Skeletal muscle satellite cell (primary cell): ENCODE measurements at regions not wholly inside any gene's neighbourhood (a gene's known extent, or its start where the extent isn't known, plus 50 kb on each side); places are given as distances from the start of the nearest gene placed in this dataset.

Experiments used
- H3K27me3 ChIP-seq: 2 replicates; pipeline ENCODE4 v1.7.0; 2013; ENCODE audit warnings: low read length; ENCODE audit not compliant: control insufficient read depth, insufficient read depth
- H3K36me3 ChIP-seq: 2 replicates; pipeline ENCODE4 v1.7.0; 2013; ENCODE audit warnings: mild to moderate bottlenecking, control low read depth, low read length; ENCODE audit not compliant: insufficient read depth
- H3K4me1 ChIP-seq: 2 replicates; pipeline ENCODE4 v1.7.0; 2013; ENCODE audit warnings: low read length; ENCODE audit not compliant: control insufficient read depth, insufficient read depth
- H3K4me2 ChIP-seq: 2 replicates; pipeline ENCODE4 v1.7.0; 2013; ENCODE audit warnings: mild to moderate bottlenecking, low read length
- H3K4me3 ChIP-seq: 2 replicates; pipeline ENCODE4 v1.7.0; 2013; ENCODE audit warnings: low read length
- H3K9ac ChIP-seq: 2 replicates; pipeline ENCODE4 v1.7.0; 2013; ENCODE audit warnings: mild to moderate bottlenecking, low read depth, low read length, moderate library complexity
- H3K9me3 ChIP-seq: replicated peaks from 2 replicates; pipeline ENCODE4 v1.7.0; 2013; ENCODE audit warnings: mild to moderate bottlenecking, control low read depth, low read length

DNA sequence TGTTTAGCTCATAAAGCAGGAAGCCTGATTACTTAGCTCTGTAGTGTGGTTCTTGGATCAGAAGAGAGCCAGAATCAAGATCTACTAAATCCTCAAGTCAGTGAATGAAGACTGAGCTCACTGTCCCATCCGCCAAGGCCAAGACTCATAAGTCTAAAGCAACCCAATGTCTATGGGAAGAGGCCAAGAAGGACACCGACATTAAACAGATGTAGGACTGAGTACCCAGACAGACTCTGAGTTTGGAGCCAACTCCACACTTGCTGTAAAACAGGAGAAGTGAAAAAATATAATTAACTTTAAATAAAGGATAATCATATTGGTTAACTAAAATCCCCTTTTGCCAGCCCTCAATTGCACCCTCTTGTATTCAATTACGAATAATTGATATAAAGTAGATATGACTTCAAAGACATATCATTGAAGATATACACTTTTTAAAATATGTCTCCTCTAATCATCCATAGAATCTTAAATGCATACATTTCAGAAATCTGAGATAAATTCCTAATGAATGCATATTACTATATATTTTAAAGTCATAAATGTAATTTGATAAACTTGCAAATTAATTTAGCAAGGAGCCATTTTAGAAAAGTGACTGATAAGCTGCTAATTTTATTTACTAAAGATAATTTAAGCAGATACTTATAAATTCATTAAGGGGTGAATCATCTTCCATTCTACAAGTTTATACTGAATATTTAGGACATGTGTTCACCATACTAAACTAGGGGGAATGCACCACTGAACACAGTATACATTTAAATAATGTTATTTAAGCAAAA lies 617.0 kb upstream of the ARID1B start:
- Histone ChIP-seq H3K27me3 (no peaks in the 10 kb centered on the region), H3K4me1 (no peaks in the 10 kb centered on the region), H3K9ac (no peak overlapping the region), H3K36me3 (no peaks in the 10 kb centered on the region), H3K4me3 (no peak overlapping the region), H3K4me2 (no peak overlapping the region), H3K9me3 (no peaks in the 10 kb centered on the region)

DNA sequence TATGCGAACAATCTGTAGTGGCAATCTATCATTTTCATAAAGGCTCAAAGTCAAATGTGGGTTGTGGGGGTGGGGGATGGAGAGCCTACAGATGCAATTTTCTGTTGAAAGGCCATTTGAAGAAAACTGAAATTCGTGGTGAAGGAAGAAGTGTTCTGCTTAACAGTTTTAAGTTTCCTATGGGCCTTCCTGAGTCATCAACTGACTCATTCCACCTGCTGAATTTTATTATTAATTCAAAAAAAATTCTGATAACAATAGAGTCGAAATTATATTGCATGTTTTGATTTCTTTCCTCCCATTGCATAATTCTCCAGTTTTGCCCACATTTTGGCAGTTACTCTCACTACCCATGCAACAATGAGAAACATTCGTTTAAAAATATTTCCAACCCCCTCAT lies 622.3 kb upstream of the ARID1B start:
- H3K9ac ChIP-seq = no peak overlapping the region
- H3K36me3 ChIP-seq = no peaks in the 10 kb centered on the region
- no peak overlapping the region for H3K4me3 ChIP-seq
- H3K9me3 ChIP-seq = peaks cover 4% of the 10 kb centered on the region
- H3K4me2 ChIP-seq = no peak overlapping the region
- H3K4me1 ChIP-seq = no peaks in the 10 kb centered on the region
- no peaks in the 10 kb centered on the region for H3K27me3 ChIP-seq

DNA sequence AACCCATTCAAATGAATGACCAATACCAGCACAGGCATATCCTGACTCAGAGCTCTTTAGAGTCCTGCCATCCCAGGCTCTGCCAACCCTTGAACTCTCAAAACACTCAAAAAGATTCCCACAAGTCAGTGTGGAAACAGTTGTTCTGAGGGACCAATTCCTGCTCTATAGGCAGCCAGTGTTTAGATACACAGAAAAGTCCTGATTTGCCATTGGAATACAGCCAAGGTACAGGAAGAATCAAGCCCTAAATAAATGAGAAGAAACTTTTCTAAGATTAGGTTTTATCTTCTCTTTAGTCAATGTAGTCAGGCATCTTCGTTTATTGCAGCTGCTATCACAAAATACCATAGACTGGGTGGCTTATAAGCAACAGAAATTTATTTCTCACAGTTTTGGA lies 626.8 kb upstream of the ARID1B start:
- no peak overlapping the region for H3K9ac ChIP-seq
- H3K36me3 ChIP-seq = no peaks in the 10 kb centered on the region
- H3K4me2 ChIP-seq = no peak overlapping the region
- H3K27me3 ChIP-seq = no peaks in the 10 kb centered on the region
- H3K4me3 ChIP-seq = no peak overlapping the region
- H3K9me3 ChIP-seq = peaks cover 10% of the 10 kb centered on the region
- H3K4me1 ChIP-seq = no peaks in the 10 kb centered on the region

DNA sequence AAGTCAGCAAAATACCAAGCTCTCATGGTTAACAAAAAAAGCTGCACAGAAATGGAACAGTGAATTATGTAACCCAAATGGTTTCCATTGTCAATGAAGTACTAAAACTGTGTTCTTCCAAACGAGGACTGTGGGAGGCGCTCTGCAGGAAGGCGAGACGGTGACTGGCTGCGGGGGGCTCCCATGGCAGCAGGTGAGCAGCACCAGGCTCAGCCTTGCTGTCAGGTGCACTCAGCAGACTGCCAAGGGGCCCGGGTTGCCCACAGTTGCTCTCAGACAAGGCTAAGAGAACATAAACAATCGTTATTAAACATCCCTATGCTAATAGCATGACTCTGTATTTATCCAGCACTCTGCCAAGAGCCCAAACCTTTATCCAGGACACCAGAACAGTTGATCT lies 630.3 kb upstream of the ARID1B start:
- Histone ChIP-seq H3K4me2 (no peak overlapping the region), H3K4me3 (no peak overlapping the region), H3K4me1 (no peaks in the 10 kb centered on the region), H3K36me3 (no peaks in the 10 kb centered on the region), H3K27me3 (no peaks in the 10 kb centered on the region), H3K9ac (no peak overlapping the region), H3K9me3 (peaks cover 8% of the 10 kb centered on the region)

DNA sequence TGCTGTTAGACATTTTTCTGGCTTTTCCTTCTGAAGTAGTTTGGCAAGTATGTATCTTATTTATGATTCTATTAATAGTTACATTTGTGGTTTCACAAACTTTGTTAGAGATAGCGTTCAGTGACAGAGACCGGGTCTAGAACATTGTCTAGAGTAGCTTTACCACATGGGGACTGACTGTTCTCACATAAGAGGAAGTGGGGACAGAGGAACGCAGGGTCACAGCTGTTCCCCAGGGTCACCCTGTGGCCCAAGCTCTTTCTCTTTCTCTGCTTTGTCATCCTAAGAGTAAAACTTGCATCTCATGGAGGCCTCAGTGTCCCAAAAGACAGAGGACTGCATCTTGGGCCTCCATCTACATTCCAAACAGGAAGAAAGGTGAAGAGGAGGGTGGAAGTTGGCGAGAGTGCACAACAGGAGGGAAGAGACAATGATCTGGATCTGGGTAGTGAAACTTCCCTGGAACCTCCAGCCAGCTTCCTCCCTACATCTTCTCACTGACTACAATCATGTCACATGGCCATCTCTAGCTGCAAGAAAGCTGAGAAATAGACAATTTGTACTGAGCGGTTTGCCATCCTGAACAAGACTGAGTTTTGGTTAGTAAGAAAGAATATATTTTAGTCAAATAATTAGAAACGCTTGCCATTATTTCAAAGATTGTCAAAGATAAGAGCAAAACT lies 645.8 kb upstream of the ARID1B start:
- Histone ChIP-seq H3K9ac (no peak overlapping the region), H3K9me3 (peaks cover 6% of the 10 kb centered on the region), H3K36me3 (no peaks in the 10 kb centered on the region), H3K4me2 (no peak overlapping the region), H3K27me3 (no peaks in the 10 kb centered on the region), H3K4me1 (no peaks in the 10 kb centered on the region), H3K4me3 (no peak overlapping the region)

DNA sequence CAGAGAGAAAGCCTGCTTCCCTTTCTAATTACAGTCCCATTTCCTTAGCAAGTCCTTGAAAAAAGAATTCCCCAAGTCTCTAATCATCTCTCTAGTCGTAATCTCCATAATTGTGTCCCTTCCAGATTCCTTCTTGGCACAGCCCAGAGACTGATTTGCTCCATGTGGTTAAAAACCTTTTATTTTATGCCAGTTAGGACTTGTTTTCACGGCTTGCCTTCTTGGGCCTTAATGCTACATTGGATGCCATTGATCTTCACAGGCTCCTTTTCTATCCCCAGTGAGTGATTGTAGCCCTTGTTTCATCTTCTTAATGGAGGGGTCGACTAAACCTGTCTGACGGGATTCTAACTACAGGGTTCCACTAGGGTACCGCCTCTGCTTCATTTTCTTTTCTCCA lies 650.6 kb upstream of the ARID1B start:
- Histone ChIP-seq H3K4me3 (no peak overlapping the region), H3K4me2 (no peak overlapping the region), H3K4me1 (no peaks in the 10 kb centered on the region), H3K36me3 (no peaks in the 10 kb centered on the region), H3K9ac (no peak overlapping the region), H3K9me3 (peaks cover 13% of the 10 kb centered on the region), H3K27me3 (no peaks in the 10 kb centered on the region)

DNA sequence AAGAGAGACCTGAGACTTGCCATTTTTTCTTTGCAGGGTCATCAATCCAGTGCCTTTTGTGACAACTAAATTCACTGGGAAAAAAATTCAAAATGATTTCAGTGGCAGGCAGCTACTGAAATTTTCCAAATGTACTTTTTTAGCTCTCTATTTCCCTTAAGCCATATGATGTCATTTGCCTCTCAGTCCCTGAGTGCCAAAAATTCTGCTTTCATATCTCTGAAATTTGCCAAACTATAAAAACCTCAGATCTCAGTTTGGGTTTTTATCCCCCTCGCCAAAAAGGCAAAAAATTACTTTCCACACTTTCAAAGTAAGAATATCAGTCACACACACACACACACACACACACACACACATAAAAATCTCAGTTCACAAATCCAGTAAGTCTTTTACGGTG lies 651.3 kb upstream of the ARID1B start:
- Histone ChIP-seq H3K9me3 (peaks cover 9% of the 10 kb centered on the region), H3K4me1 (no peaks in the 10 kb centered on the region), H3K4me2 (no peak overlapping the region), H3K4me3 (no peak overlapping the region), H3K36me3 (no peaks in the 10 kb centered on the region), H3K9ac (no peak overlapping the region), H3K27me3 (no peaks in the 10 kb centered on the region)

DNA sequence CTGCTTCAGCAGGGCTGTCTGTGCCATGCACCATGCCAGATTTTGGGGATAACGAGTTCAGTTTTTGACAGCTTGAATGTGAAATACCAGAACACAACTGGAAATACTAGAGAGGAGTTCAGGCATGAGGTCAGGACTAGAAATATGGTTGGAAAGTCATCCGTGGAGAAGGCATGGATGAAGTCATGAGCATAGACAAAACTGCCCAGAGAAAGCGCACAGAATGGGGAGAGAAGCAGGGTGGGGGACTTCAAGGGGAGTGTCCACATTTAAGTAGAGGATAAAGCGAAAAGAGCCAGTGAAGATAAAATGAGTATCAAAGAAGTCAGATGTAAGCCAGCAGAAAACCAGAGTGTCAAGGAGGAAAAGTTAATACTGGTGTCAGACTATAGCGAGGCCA lies 653.4 kb upstream of the ARID1B start:
- no peak overlapping the region for H3K4me2 ChIP-seq
- no peaks in the 10 kb centered on the region for H3K36me3 ChIP-seq
- no peaks in the 10 kb centered on the region for H3K27me3 ChIP-seq
- peaks cover 9% of the 10 kb centered on the region for H3K9me3 ChIP-seq
- no peaks in the 10 kb centered on the region for H3K4me1 ChIP-seq
- H3K4me3 ChIP-seq = no peak overlapping the region
- no peak overlapping the region for H3K9ac ChIP-seq

DNA sequence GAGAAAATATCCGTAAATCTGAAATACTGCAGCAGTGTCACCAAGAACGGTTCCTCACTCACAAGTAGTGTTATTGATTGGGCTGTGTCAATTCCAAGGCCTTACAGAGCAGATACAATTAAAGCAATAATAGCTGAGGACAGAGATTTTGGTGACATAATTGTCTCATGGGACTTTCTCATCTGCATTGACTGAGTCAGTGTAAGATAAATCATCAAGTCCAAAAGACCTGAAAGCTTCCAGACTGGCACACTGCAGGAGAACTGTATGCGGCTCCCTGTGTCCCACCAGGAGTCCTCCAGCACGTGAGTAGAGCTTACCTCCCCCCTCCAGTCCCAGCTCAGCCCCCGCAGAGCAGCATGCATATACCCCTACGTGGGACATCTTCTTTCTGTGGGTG lies 655.2 kb upstream of the ARID1B start:
- peaks cover 9% of the 10 kb centered on the region for H3K9me3 ChIP-seq
- no peaks in the 10 kb centered on the region for H3K4me1 ChIP-seq
- H3K4me3 ChIP-seq = no peak overlapping the region
- H3K9ac ChIP-seq = no peak overlapping the region
- H3K27me3 ChIP-seq = no peaks in the 10 kb centered on the region
- no peaks in the 10 kb centered on the region for H3K36me3 ChIP-seq
- H3K4me2 ChIP-seq = no peak overlapping the region

DNA sequence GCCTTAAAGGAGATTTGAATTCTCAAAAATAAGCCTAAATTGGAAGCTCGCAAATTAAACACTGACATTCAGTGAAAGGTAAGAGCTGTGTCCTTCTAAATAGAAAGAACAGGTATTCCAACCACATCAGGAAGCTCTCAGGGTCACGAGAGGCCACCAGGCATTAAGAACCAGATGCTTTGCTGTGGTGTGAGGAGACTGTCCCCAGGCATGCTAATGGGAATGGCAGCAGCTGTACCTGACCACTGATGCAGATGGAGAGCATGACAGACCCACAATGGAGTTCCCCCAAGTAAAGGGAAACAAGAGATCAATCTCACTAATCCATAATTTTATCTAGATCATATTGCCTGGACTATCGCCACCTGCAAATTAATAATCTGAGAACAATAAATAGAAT lies 658.9 kb upstream of the NOX3 start:
- no peaks in the 10 kb centered on the region for H3K36me3 ChIP-seq

DNA sequence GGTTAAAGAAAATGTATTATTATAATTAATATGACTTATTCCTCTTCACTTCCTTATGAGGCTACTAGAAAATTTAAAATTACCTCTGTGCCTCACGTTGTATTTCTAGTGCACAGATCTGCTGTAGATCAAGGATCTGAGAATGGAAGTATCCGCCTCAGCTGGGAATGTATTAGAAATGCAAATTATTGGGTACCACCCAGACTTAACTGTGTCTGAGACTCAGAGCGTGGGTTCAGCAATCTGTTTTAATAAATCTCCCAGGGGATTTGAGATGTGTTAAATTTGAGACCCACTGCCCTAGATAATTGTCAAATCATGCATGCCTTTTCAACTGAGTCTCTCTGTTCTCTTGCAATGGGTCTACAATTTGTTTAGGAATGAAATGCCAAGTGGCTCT lies 658.0 kb upstream of the NOX3 start:
- H3K9ac ChIP-seq = no peak overlapping the region
- H3K4me2 ChIP-seq = no peak overlapping the region
- peaks cover 5% of the 10 kb centered on the region for H3K9me3 ChIP-seq
- H3K4me1 ChIP-seq = no peaks in the 10 kb centered on the region
- H3K4me3 ChIP-seq = no peak overlapping the region
- no peaks in the 10 kb centered on the region for H3K36me3 ChIP-seq
- H3K27me3 ChIP-seq = no peaks in the 10 kb centered on the region

More for the DNA sequence above, 658.9 kb upstream of the NOX3 start:
- no peak overlapping the region for H3K4me3 ChIP-seq
- no peak overlapping the region for H3K9ac ChIP-seq
- H3K9me3 ChIP-seq = peaks cover 5% of the 10 kb centered on the region
- H3K27me3 ChIP-seq = no peaks in the 10 kb centered on the region
- H3K4me2 ChIP-seq = no peak overlapping the region
- no peaks in the 10 kb centered on the region for H3K4me1 ChIP-seq

DNA sequence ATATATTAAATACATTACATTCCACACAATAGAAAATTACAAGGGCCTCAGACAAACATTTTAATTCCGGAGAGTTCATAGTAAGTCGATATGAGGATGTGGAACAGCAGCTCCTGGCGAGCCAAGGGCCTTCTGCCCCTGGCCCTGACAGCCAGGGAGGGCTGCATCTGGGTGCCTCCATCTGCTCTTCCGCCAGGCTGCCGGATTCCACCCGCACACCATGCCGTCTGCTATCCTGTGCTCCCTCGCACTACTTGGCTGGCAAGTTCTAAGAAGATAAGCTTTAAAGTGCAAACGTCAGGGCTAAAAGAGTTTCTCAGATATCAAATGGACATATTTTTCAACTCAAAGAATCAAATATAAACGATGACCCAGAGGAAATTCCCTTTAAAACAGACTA lies 656.3 kb upstream of the NOX3 start:
- peaks cover 5% of the 10 kb centered on the region for H3K9me3 ChIP-seq
- H3K4me1 ChIP-seq = no peaks in the 10 kb centered on the region
- no peaks in the 10 kb centered on the region for H3K27me3 ChIP-seq
- no peaks in the 10 kb centered on the region for H3K36me3 ChIP-seq
- H3K9ac ChIP-seq = no peak overlapping the region
- H3K4me2 ChIP-seq = no peak overlapping the region
- no peak overlapping the region for H3K4me3 ChIP-seq
